Suprapubic skin (tissue), 3 donors: ENCODE measurements at regions not wholly inside any gene's neighbourhood (a gene's known extent, or its start where the extent isn't known, plus 50 kb on each side); places are given as distances from the start of the nearest gene placed in this dataset.

Experiments used
- CTCF ChIP-seq, 2 donors: fragments of 200-600 bp in 1 of 2; fragments of 450-650 bp in 1 of 2; sonication (generic) in 1 of 2; IDR thresholded peaks; one replicate each; pipeline ENCODE4 v1.5.1; 2016 to 2019; ENCODE audit warnings: antibody characterized with exemption in 2 of 2, mild to moderate bottlenecking in 1 of 2, moderate library complexity in 1 of 2
- EP300 ChIP-seq: sonication (generic); formaldehyde crosslinking; IDR thresholded peaks from one replicate; pipeline ENCODE4 v1.6.1; 2017; ENCODE audit warnings: antibody characterized with exemption
- POLR2A ChIP-seq, 2 donors: fragments of 450-650 bp; IDR thresholded peaks; one replicate each; pipeline ENCODE4 v1.6.1; 2017; ENCODE audit warnings: antibody characterized with exemption in 2 of 2, mild to moderate bottlenecking in 2 of 2, moderate library complexity in 2 of 2

- TF ChIP-seq EP300, result no peak
- TF ChIP-seq CTCF (IDR thresholded peaks at IDR 0.05), result no peak
- TF ChIP-seq POLR2A (IDR thresholded peaks at IDR 0.05), result no peak
Measured at GRCh38 chr2:220103596-220103995, 476.2 kb downstream of the SLC4A3 start.
